Brain microvascular endothelial cell (primary cell): ENCODE measurements at regions not wholly inside any gene's neighbourhood (a gene's known extent, or its start where the extent isn't known, plus 50 kb on each side); places are given as distances from the start of the nearest gene placed in this dataset.

Experiments
- DNase-seq: peaks from one replicate; pipeline ENCODE4 v3.0.0-alpha.2; 2020
- H3K27ac ChIP-seq: fragments of 250-450 bp; sonication (Bioruptor Pico); 2 replicates; pipeline ENCODE4 v1.5.1; 2020; ENCODE audit warnings: mild to moderate bottlenecking, moderate library complexity
- H3K27me3 ChIP-seq: fragments of 250-450 bp; sonication (Bioruptor Pico); replicated peaks from 2 replicates; pipeline ENCODE4 v1.5.1; 2020; ENCODE audit warnings: mild to moderate bottlenecking
- H3K36me3 ChIP-seq: fragments of 250-450 bp; sonication (Bioruptor Pico); replicated peaks from 2 replicates; pipeline ENCODE4 v1.5.1; 2020; ENCODE audit warnings: mild to moderate bottlenecking
- H3K4me3 ChIP-seq: 2 replicates; pipeline ENCODE4 v1.5.1; 2011; ENCODE audit warnings: low read depth, mild to moderate bottlenecking, control low read depth, low read length, moderate library complexity
- CTCF ChIP-seq: IDR thresholded peaks from 2 replicates; pipeline ENCODE4 v1.5.1; 2011; ENCODE audit warnings: low read depth, mild to moderate bottlenecking, moderate library complexity, low read length, control low read depth, inconsistent platforms; ENCODE audit errors: missing control alignments
- in situ Hi-C: cut with HindIII; loops from 2 replicates; pipeline ENCODE4 v1.10.0; 2017; ENCODE audit warnings: low sequenced_read_pairs, low pct_ligation_motif_present

- H3K36me3 ChIP-seq, result no peaks in the 10 kb centered on the region
- no peak for TF ChIP-seq CTCF
- in situ Hi-C loops, result no loop called here
- H3K4me3 ChIP-seq, result no peak overlapping the region
- no peak for DNase-seq
- peaks cover 2% of the 10 kb centered on the region for H3K27me3 ChIP-seq
- no peak overlapping the region for H3K27ac ChIP-seq
Measured at GRCh38 chr1:36707221-36707620, 224.5 kb upstream of the CSF3R start.

- H3K27me3 ChIP-seq, result peaks cover 2% of the 10 kb centered on the region
- no peak for TF ChIP-seq CTCF
- no peak for DNase-seq
- H3K27ac ChIP-seq, result no peak overlapping the region
- H3K36me3 ChIP-seq, result no peaks in the 10 kb centered on the region
- in situ Hi-C loops, result no loop called here
- H3K4me3 ChIP-seq, result no peak overlapping the region
Measured at GRCh38 chr1:36706416-36706815, 223.7 kb upstream of the CSF3R start.

GRCh38 chr1:36705629-36706028 lies 222.9 kb upstream of the CSF3R start:
- no peak overlapping the region for H3K4me3 ChIP-seq
- in situ Hi-C loops, result no loop called here

GRCh38 chr1:36703526-36704208 lies 221.0 kb upstream of the CSF3R start:
- H3K36me3 ChIP-seq, result no peaks in the 10 kb centered on the region
- in situ Hi-C loops, result no loop called here
- no peak overlapping the region for H3K27ac ChIP-seq
- H3K27me3 ChIP-seq, result no peaks in the 10 kb centered on the region
- peak; percentile 93 for TF ChIP-seq CTCF
- H3K4me3 ChIP-seq, result no peak overlapping the region
- DNase-seq, result peak; percentile 60

More at GRCh38 chr1:36705629-36706028, 222.9 kb upstream of the CSF3R start:
- no peak for TF ChIP-seq CTCF
- peaks cover 1% of the 10 kb centered on the region for H3K27me3 ChIP-seq
- H3K27ac ChIP-seq, result no peak overlapping the region
- H3K36me3 ChIP-seq, result no peaks in the 10 kb centered on the region
- no peak for DNase-seq

GRCh38 chr1:36702963-36703362 lies 220.2 kb upstream of the CSF3R start:
- H3K27me3 ChIP-seq, result no peaks in the 10 kb centered on the region
- no peaks in the 10 kb centered on the region for H3K36me3 ChIP-seq
- in situ Hi-C loops, result no loop called here
- no peak for DNase-seq
- H3K4me3 ChIP-seq, result no peak overlapping the region
- H3K27ac ChIP-seq, result no peak overlapping the region
- no peak for TF ChIP-seq CTCF

- H3K27ac ChIP-seq, result no peak overlapping the region
- in situ Hi-C loops, result no loop called here
- no peak for DNase-seq
- no peak overlapping the region for H3K4me3 ChIP-seq
- no peak for TF ChIP-seq CTCF
- H3K27me3 ChIP-seq, result no peaks in the 10 kb centered on the region
- H3K36me3 ChIP-seq, result no peaks in the 10 kb centered on the region
Measured at GRCh38 chr1:36699113-36699911, 216.6 kb upstream of the CSF3R start.
